ENCODE measurements at regions not wholly inside any gene's neighbourhood (a gene's known extent, or its start where the extent isn't known, plus 50 kb on each side); places are given as distances from the start of the nearest gene placed in this dataset.

DNA sequence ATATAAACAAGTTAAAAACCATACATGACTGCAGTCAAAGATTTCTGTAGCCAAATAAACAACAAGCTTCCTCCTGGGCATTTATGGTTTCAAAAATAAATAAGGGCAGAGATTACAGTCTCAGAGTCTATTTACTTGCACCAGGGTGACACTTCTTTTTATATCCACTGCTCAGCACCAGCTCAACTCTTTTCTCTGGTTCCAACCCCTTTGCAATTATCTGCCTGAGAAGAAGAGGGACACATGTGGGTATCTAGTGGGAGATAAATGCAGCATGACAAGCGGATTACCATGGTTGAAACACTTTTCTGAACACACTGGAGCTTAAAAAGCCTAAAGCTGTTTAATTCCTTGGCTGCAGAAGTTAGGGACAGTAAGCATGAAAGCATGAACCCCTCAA is 311.5 kb downstream of the CNTN3 start:
- Histone ChIP-seq H3K4me1 (ENCODE audit: control insufficient read depth in 4 of 4, insufficient read depth in 4 of 4, low read length in 3 of 4) (no peaks in the 10 kb centered on the region), H3K27ac (ENCODE audit: low read depth in 1 of 2, low read length in 2 of 2) (no peak overlapping the region), H3K9me3 (ENCODE audit: control insufficient read depth in 4 of 4, low read length in 3 of 4) (no peaks in the 10 kb centered on the region), H3K9ac (ENCODE audit: low read depth in 1 of 2, low read length in 2 of 2) (no peak overlapping the region), H3K27me3 (ENCODE audit: control insufficient read depth in 4 of 4, insufficient read depth in 4 of 4, low read length in 3 of 4) (no peaks in the 10 kb centered on the region), H3K36me3 (ENCODE audit: control insufficient read depth in 4 of 4, insufficient read depth in 3 of 4, low read depth in 1 of 4, low read length in 3 of 4) (peaks cover 0 to 3% (median under 1%) of the 10 kb centered on the region in 4 donors), H3K4me3 (ENCODE audit: low read depth in 1 of 3, low read length in 3 of 3) (no peak overlapping the region)
- 72% methylated on average over 1 of the region's 1 CpG for WGBS
- DNase-seq (ENCODE audit: low spot score), result no peak
- TF ChIP-seq NR2F2 (IDR thresholded peaks at IDR 0.05), result no peak
- TF ChIP-seq HNF4G (IDR thresholded peaks at IDR 0.05), result no peak
- no peak for TF ChIP-seq SP1 (IDR thresholded peaks at IDR 0.05)
- no peak for TF ChIP-seq GABPA (IDR thresholded peaks at IDR 0.05 in 1 of 2, conservative IDR thresholded peaks at IDR 0.05 in 1 of 2)
- TF ChIP-seq RXRA (IDR thresholded peaks at IDR 0.05), result no peak
- no peak for TF ChIP-seq HNF4A (conservative IDR thresholded peaks at IDR 0.05)

DNA sequence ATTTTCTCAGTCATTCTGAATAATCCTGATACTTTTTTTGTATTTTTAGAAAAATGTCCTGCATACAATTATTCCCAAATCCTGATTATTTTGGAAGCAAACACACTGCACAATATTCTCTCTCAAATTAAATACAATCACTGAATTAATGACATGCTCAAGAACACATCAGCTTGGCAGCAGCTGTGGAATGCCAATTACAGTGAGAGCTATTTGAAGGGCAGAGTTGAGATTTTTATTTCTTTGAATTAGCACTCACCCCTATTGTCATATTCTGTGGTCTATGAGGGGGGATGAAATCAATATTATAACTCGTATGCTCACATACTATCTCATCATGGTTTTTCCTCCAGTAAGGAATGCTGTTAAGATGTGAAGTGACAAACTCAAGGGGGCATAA is 312.2 kb downstream of the CNTN3 start:
- Histone ChIP-seq H3K27ac (ENCODE audit: low read depth in 1 of 2, low read length in 2 of 2) (no peak overlapping the region), H3K36me3 (ENCODE audit: control insufficient read depth in 4 of 4, insufficient read depth in 3 of 4, low read depth in 1 of 4, low read length in 3 of 4) (peaks cover 0 to 3% (median 2%) of the 10 kb centered on the region in 4 donors), H3K4me3 (ENCODE audit: low read depth in 1 of 3, low read length in 3 of 3) (no peak overlapping the region), H3K9me3 (ENCODE audit: control insufficient read depth in 4 of 4, low read length in 3 of 4) (no peaks in the 10 kb centered on the region), H3K4me1 (ENCODE audit: control insufficient read depth in 4 of 4, insufficient read depth in 4 of 4, low read length in 3 of 4) (no peaks in the 10 kb centered on the region), H3K9ac (ENCODE audit: low read depth in 1 of 2, low read length in 2 of 2) (no peak overlapping the region), H3K27me3 (ENCODE audit: control insufficient read depth in 4 of 4, insufficient read depth in 4 of 4, low read length in 3 of 4) (no peaks in the 10 kb centered on the region)
- WGBS, result 74% methylated on average over 1 of the region's 1 CpG
- TF ChIP-seq NR2F2 (IDR thresholded peaks at IDR 0.05) (no peak), GABPA (IDR thresholded peaks at IDR 0.05 in 1 of 2, conservative IDR thresholded peaks at IDR 0.05 in 1 of 2) (no peak), HNF4G (IDR thresholded peaks at IDR 0.05) (no peak), TAF1 (conservative IDR thresholded peaks at IDR 0.05) (no peak), RAD21 (IDR thresholded peaks at IDR 0.05) (no peak)
- TF ChIP-seq, protein P1, sequence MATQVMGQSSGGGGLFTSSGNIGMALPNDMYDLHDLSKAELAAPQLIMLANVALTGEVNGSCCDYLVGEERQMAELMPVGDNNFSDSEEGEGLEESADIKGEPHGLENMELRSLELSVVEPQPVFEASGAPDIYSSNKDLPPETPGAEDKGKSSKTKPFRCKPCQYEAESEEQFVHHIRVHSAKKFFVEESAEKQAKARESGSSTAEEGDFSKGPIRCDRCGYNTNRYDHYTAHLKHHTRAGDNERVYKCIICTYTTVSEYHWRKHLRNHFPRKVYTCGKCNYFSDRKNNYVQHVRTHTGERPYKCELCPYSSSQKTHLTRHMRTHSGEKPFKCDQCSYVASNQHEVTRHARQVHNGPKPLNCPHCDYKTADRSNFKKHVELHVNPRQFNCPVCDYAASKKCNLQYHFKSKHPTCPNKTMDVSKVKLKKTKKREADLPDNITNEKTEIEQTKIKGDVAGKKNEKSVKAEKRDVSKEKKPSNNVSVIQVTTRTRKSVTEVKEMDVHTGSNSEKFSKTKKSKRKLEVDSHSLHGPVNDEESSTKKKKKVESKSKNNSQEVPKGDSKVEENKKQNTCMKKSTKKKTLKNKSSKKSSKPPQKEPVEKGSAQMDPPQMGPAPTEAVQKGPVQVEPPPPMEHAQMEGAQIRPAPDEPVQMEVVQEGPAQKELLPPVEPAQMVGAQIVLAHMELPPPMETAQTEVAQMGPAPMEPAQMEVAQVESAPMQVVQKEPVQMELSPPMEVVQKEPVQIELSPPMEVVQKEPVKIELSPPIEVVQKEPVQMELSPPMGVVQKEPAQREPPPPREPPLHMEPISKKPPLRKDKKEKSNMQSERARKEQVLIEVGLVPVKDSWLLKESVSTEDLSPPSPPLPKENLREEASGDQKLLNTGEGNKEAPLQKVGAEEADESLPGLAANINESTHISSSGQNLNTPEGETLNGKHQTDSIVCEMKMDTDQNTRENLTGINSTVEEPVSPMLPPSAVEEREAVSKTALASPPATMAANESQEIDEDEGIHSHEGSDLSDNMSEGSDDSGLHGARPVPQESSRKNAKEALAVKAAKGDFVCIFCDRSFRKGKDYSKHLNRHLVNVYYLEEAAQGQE (IDR thresholded peaks at IDR 0.05), result no peak
- TF ChIP-seq, protein P2, sequence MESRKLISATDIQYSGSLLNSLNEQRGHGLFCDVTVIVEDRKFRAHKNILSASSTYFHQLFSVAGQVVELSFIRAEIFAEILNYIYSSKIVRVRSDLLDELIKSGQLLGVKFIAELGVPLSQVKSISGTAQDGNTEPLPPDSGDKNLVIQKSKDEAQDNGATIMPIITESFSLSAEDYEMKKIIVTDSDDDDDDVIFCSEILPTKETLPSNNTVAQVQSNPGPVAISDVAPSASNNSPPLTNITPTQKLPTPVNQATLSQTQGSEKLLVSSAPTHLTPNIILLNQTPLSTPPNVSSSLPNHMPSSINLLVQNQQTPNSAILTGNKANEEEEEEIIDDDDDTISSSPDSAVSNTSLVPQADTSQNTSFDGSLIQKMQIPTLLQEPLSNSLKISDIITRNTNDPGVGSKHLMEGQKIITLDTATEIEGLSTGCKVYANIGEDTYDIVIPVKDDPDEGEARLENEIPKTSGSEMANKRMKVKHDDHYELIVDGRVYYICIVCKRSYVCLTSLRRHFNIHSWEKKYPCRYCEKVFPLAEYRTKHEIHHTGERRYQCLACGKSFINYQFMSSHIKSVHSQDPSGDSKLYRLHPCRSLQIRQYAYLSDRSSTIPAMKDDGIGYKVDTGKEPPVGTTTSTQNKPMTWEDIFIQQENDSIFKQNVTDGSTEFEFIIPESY (IDR thresholded peaks at IDR 0.05), result no peak
- TF ChIP-seq, protein P3, sequence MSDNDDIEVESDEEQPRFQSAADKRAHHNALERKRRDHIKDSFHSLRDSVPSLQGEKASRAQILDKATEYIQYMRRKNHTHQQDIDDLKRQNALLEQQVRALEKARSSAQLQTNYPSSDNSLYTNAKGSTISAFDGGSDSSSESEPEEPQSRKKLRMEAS (IDR thresholded peaks at IDR 0.05), result no peak
- no peak for DNase-seq (ENCODE audit: low spot score)

DNA sequence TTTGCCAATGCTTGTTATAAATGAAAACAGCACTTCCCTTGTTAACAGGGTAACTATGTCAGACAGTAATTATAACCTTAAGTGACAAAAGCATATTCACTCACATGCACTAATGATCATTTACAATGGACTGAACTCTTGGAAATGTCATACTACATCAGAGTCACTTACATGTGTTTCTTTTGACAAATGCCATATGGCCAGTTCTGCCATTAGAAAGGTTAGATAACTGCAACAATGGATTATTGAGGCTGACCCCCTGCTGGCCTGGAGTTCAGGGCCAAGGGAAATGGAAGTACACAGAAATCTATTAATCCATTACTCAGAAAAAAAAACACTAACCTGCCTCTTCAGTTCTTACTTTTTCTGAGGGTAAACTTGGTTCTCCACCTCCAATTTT is 313.4 kb downstream of the CNTN3 start:
- Histone ChIP-seq H3K9me3 (ENCODE audit: control insufficient read depth in 4 of 4, low read length in 3 of 4) (no peaks in the 10 kb centered on the region), H3K27ac (ENCODE audit: low read depth in 1 of 2, low read length in 2 of 2) (no peak overlapping the region), H3K27me3 (ENCODE audit: control insufficient read depth in 4 of 4, insufficient read depth in 4 of 4, low read length in 3 of 4) (no peaks in the 10 kb centered on the region), H3K9ac (ENCODE audit: low read depth in 1 of 2, low read length in 2 of 2) (no peak overlapping the region), H3K4me1 (ENCODE audit: control insufficient read depth in 4 of 4, insufficient read depth in 4 of 4, low read length in 3 of 4) (no peaks in the 10 kb centered on the region), H3K36me3 (ENCODE audit: control insufficient read depth in 4 of 4, insufficient read depth in 3 of 4, low read depth in 1 of 4, low read length in 3 of 4) (peaks cover 0 to 3% (median 2%) of the 10 kb centered on the region in 4 donors), H3K4me3 (ENCODE audit: low read depth in 1 of 3, low read length in 3 of 3) (no peak overlapping the region)
- TF ChIP-seq, protein P3 (IDR thresholded peaks at IDR 0.05), result no peak
- TF ChIP-seq HNF4A (conservative IDR thresholded peaks at IDR 0.05), result no peak
- TF ChIP-seq RXRA (IDR thresholded peaks at IDR 0.05), result no peak
- no peak for TF ChIP-seq YY1 (IDR thresholded peaks at IDR 0.05)
- TF ChIP-seq SP1 (IDR thresholded peaks at IDR 0.05), result no peak
- TF ChIP-seq, protein P4, sequence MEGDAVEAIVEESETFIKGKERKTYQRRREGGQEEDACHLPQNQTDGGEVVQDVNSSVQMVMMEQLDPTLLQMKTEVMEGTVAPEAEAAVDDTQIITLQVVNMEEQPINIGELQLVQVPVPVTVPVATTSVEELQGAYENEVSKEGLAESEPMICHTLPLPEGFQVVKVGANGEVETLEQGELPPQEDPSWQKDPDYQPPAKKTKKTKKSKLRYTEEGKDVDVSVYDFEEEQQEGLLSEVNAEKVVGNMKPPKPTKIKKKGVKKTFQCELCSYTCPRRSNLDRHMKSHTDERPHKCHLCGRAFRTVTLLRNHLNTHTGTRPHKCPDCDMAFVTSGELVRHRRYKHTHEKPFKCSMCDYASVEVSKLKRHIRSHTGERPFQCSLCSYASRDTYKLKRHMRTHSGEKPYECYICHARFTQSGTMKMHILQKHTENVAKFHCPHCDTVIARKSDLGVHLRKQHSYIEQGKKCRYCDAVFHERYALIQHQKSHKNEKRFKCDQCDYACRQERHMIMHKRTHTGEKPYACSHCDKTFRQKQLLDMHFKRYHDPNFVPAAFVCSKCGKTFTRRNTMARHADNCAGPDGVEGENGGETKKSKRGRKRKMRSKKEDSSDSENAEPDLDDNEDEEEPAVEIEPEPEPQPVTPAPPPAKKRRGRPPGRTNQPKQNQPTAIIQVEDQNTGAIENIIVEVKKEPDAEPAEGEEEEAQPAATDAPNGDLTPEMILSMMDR (IDR thresholded peaks at IDR 0.05; ENCODE audit: low read depth, low read length, missing input control), result no peak
- no peak for TF ChIP-seq RAD21 (IDR thresholded peaks at IDR 0.05)
- TF ChIP-seq, protein P5, sequence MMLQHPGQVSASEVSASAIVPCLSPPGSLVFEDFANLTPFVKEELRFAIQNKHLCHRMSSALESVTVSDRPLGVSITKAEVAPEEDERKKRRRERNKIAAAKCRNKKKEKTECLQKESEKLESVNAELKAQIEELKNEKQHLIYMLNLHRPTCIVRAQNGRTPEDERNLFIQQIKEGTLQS (IDR thresholded peaks at IDR 0.05), result no peak
- no peak for TF ChIP-seq GABPA (IDR thresholded peaks at IDR 0.05 in 1 of 2, conservative IDR thresholded peaks at IDR 0.05 in 1 of 2)
- TF ChIP-seq EGR1 (IDR thresholded peaks at IDR 0.05; ENCODE audit: low read depth in 2 of 2), result no peak
- DNase-seq (ENCODE audit: low spot score), result no peak
